HCT116 (cell line): ENCODE measurements at regions not wholly inside any gene's neighbourhood (a gene's known extent, or its start where the extent isn't known, plus 50 kb on each side); places are given as distances from the start of the nearest gene placed in this dataset.

Experiments used
- EZH2phosphoT487 ChIP-seq: fragments of 200-600 bp; IDR thresholded peaks from 2 replicates; pipeline ENCODE4 v1.6.1; 2018; ENCODE audit warnings: antibody characterized with exemption, borderline replicate concordance
- SP1 ChIP-seq: IDR thresholded peaks from 2 replicates; pipeline ENCODE4 v1.6.1; 2012; ENCODE audit warnings: low read depth
- TF ChIP-seq, protein P1 (sequence below), 3 experiments: fragments of 200-600 bp in 1 of 3; sonication (generic) in 1 of 3; IDR thresholded peaks in 2 of 3; conservative IDR thresholded peaks in 1 of 3; 2 replicates each; pipeline ENCODE4 v1.5.1; 2012 to 2017; ENCODE audit warnings: low read depth in 2 of 3, low read length in 2 of 3, antibody characterized with exemption in 1 of 3, borderline replicate concordance in 1 of 3, control low read depth in 1 of 3, mild to moderate bottlenecking in 1 of 3, mixed read lengths in 1 of 3, mixed run types in 1 of 3, moderate library complexity in 1 of 3; ENCODE audit not compliant: insufficient read depth in 1 of 3

DNA sequence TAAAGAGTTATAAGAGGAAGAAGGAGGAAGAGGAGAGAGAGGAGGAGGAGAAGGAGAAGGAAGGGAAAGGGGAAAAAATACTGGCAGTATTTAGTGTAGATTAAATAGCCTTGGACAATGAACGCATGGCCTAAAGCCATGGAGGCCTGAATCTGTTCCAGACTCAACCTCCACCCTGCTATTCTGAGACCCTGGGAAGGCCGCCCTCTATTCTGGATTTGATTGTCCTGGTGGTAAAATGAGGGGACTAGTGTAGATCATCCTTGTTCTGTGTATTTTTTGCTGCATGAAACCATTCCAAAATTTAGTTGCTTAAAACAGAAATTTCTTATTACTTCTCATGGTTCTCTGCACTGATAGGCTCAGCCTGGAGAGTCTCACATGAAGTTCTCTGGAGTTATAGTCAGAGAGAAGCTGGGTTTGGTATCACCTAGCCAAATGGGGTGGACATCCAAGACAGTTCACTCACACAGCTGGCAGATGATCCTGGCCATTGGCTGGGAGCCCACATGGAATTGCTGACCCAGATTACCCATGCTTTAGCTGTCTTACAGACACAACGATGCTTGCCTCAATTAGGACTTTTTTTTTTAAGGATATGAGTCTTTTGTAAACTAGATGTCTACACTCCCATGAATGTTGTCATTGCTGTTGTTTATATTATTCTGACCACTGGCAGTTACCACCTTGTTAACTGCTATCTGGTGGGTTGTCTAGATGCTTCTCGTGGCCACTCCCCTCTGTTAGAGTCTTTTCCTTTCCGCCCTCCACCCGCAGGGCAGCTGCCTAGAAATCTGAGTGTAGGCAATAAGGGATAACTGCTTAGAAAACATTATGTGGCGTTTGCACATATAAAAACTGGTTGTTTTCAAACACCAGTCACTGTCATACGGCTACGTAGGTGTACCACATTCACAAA lies 149.9 kb downstream of the SST start:
- TF ChIP-seq SP1 (no peak), EZH2phosphoT487 (no peak)
- TF ChIP-seq, protein P1, sequence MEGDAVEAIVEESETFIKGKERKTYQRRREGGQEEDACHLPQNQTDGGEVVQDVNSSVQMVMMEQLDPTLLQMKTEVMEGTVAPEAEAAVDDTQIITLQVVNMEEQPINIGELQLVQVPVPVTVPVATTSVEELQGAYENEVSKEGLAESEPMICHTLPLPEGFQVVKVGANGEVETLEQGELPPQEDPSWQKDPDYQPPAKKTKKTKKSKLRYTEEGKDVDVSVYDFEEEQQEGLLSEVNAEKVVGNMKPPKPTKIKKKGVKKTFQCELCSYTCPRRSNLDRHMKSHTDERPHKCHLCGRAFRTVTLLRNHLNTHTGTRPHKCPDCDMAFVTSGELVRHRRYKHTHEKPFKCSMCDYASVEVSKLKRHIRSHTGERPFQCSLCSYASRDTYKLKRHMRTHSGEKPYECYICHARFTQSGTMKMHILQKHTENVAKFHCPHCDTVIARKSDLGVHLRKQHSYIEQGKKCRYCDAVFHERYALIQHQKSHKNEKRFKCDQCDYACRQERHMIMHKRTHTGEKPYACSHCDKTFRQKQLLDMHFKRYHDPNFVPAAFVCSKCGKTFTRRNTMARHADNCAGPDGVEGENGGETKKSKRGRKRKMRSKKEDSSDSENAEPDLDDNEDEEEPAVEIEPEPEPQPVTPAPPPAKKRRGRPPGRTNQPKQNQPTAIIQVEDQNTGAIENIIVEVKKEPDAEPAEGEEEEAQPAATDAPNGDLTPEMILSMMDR (IDR thresholded peaks at IDR 0.05 in 2 of 3, conservative IDR thresholded peaks at IDR 0.05 in 1 of 3; ENCODE audit: borderline replicate concordance in 1 of 3, insufficient read depth in 1 of 3, low read depth in 2 of 3, low read length in 2 of 3) = no peak
